Prostate gland (tissue), 2 donors: ENCODE measurements at regions not wholly inside any gene's neighbourhood (a gene's known extent, or its start where the extent isn't known, plus 50 kb on each side); places are given as distances from the start of the nearest gene placed in this dataset.

Source experiments
- POLR2A ChIP-seq: fragments of 450-650 bp; IDR thresholded peaks from one replicate; pipeline ENCODE4 v1.6.1; 2016; ENCODE audit warnings: antibody characterized with exemption, mild to moderate bottlenecking
- TF ChIP-seq, protein P1 (sequence below), 4 experiments: fragments of 200-600 bp in 2 of 4; fragments of 450-650 bp in 2 of 4; sonication (generic) in 2 of 4; IDR thresholded peaks; 1 replicate in 3 of 4; 2 replicates in 1 of 4; pipeline ENCODE4 v1.5.1; 2016 to 2019; ENCODE audit warnings: antibody characterized with exemption in 4 of 4, mild to moderate bottlenecking in 2 of 4, moderate library complexity in 2 of 4

DNA sequence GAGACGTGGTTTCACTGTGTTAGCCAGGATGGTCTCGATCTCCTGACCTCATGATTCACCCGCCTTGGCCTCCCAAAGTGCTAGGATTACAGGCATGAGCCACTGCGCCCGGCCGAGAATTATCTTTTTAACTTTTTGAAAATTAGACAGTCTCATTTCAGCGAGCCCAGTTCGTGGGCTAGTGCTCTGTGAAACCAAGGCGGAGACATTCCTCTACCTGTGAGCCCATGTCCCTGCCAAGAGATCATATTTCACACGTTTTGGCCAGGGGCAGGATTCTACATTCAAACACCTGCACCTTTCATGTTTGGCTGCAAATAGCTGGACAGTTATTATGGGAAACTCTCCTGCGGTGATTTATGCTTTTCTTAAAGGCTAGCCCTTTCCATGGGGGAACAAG is 60.3 kb downstream of the IRAG1 start:
- TF ChIP-seq, protein P1, sequence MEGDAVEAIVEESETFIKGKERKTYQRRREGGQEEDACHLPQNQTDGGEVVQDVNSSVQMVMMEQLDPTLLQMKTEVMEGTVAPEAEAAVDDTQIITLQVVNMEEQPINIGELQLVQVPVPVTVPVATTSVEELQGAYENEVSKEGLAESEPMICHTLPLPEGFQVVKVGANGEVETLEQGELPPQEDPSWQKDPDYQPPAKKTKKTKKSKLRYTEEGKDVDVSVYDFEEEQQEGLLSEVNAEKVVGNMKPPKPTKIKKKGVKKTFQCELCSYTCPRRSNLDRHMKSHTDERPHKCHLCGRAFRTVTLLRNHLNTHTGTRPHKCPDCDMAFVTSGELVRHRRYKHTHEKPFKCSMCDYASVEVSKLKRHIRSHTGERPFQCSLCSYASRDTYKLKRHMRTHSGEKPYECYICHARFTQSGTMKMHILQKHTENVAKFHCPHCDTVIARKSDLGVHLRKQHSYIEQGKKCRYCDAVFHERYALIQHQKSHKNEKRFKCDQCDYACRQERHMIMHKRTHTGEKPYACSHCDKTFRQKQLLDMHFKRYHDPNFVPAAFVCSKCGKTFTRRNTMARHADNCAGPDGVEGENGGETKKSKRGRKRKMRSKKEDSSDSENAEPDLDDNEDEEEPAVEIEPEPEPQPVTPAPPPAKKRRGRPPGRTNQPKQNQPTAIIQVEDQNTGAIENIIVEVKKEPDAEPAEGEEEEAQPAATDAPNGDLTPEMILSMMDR (IDR thresholded peaks at IDR 0.05), result no peak
- TF ChIP-seq POLR2A, result no peak
